NCI-H2227 (cell line): ENCODE measurements at regions not wholly inside any gene's neighbourhood (a gene's known extent, or its start where the extent isn't known, plus 50 kb on each side); places are given as distances from the start of the nearest gene placed in this dataset.
"Not testable (repeated sequence)": the region's sequence is repeated elsewhere in the genome, so short reads cannot be mapped to it uniquely, and the experiment has no call there.

ENCODE experiments used
- DNase-seq: peaks from one replicate; lab custom pipeline; 2025; ENCODE audit not compliant: unreplicated experiment; lab: John Stamatoyannopoulos, UW

- DNase-seq = no peak
Measured at GRCh38 chr4:184907216-184907615, 81.4 kb upstream of the ACSL1 start.

- no peak for DNase-seq
Measured at GRCh38 chr4:184907810-184908209, 82.0 kb upstream of the ACSL1 start.

- no peak for DNase-seq
Measured at GRCh38 chr4:184911310-184911709, 85.5 kb upstream of the ACSL1 start.

GRCh38 chr4:184913356-184914143 lies 87.8 kb upstream of the ACSL1 start:
- no peak for DNase-seq

GRCh38 chr4:184918799-184919198 lies 93.0 kb upstream of the ACSL1 start:
- DNase-seq = not testable (repeated sequence)

- DNase-seq = no peak
Measured at GRCh38 chr4:184921456-184921855, 95.7 kb upstream of the ACSL1 start.

GRCh38 chr4:184922301-184922700 lies 96.0 kb upstream of the HELT start:
- DNase-seq = no peak

GRCh38 chr4:184924516-184924915 lies 93.8 kb upstream of the HELT start:
- DNase-seq = no peak

GRCh38 chr4:184929476-184929875 lies 88.8 kb upstream of the HELT start:
- no peak for DNase-seq

GRCh38 chr4:184930026-184930425 lies 88.3 kb upstream of the HELT start:
- no peak for DNase-seq

- peak; percentile 7 for DNase-seq
Measured at GRCh38 chr4:184932343-184932742, 85.9 kb upstream of the HELT start.

GRCh38 chr4:184933311-184933710 lies 85.0 kb upstream of the HELT start:
- DNase-seq = no peak

GRCh38 chr4:184934184-184934583 lies 84.1 kb upstream of the HELT start:
- DNase-seq = no peak

GRCh38 chr4:184934961-184935360 lies 83.3 kb upstream of the HELT start:
- DNase-seq = no peak

GRCh38 chr4:184936071-184936470 lies 82.2 kb upstream of the HELT start:
- DNase-seq = no peak

- DNase-seq = no peak
Measured at GRCh38 chr4:184937030-184937710, 81.1 kb upstream of the HELT start.

GRCh38 chr4:184937745-184938144 lies 80.5 kb upstream of the HELT start:
- DNase-seq = peak; percentile 29

GRCh38 chr4:184938871-184939270 lies 79.4 kb upstream of the HELT start:
- no peak for DNase-seq

- no peak for DNase-seq
Measured at GRCh38 chr4:184939978-184940377, 78.3 kb upstream of the HELT start.

- no peak for DNase-seq
Measured at GRCh38 chr4:184940500-184940899, 77.8 kb upstream of the HELT start.

- DNase-seq = no peak
Measured at GRCh38 chr4:184941671-184942418, 76.4 kb upstream of the HELT start.
